ENCODE measurements at regions not wholly inside any gene's neighbourhood (a gene's known extent, or its start where the extent isn't known, plus 50 kb on each side); places are given as distances from the start of the nearest gene placed in this dataset.

- TF ChIP-seq POLR2AphosphoS5 (IDR thresholded peaks at IDR 0.05; ENCODE audit: borderline replicate concordance, low read depth, low read length) (no peak), EZH2 (IDR thresholded peaks at IDR 0.05) (no peak)
These were observed 285.6 kb downstream of the GADD45G start for GRCh38 chr9:89890326-89890980.
